Right lobe of liver (tissue), 6 donors: ENCODE measurements at regions not wholly inside any gene's neighbourhood (a gene's known extent, or its start where the extent isn't known, plus 50 kb on each side); places are given as distances from the start of the nearest gene placed in this dataset.

Experiments
- ATAC-seq, 4 donors: fragments of 200-7000 bp; cut with Tn5 transposase; one replicate each; pipeline ENCODE4 v1.9.1; 2020; ENCODE audit warnings: mild to moderate bottlenecking in 4 of 4, moderate library complexity in 4 of 4
- DNase-seq, 3 donors: peaks; one replicate each; pipeline ENCODE4 v3.0.0-alpha.2; 2020
- H3K27ac ChIP-seq, 3 donors: fragments of 200-600 bp; one replicate each; pipeline ENCODE4 v1.8.0; 2022
- H3K27me3 ChIP-seq, 2 donors: fragments of 200-600 bp; one replicate each; pipeline ENCODE4 v1.8.0; 2022
- H3K36me3 ChIP-seq, 4 donors: fragments of 200-600 bp; sonication (generic) in 1 of 4; one replicate each; pipeline versions ENCODE4 v1.5.1 to v1.8.0; 2017 to 2022; ENCODE audit warnings: control low read depth in 1 of 4
- H3K4me1 ChIP-seq, 4 donors: fragments of 200-600 bp; sonication (generic) in 1 of 4; one replicate each; pipeline versions ENCODE4 v1.5.1 to v1.8.0; 2017 to 2022; ENCODE audit warnings: control low read depth in 1 of 4
- H3K4me3 ChIP-seq, 3 donors: fragments of 200-600 bp; one replicate each; pipeline ENCODE4 v1.8.0; 2022
- H3K9me3 ChIP-seq, 4 donors: fragments of 200-600 bp; sonication (generic) in 1 of 4; one replicate each; pipeline versions ENCODE4 v1.5.1 to v1.8.0; 2017 to 2022; ENCODE audit warnings: control low read depth in 1 of 4
- CTCF ChIP-seq, 4 donors: fragments of 200-600 bp in 3 of 4; fragments of 450-650 bp in 1 of 4; IDR thresholded peaks; one replicate each; pipeline versions ENCODE4 v1.5.1 to v1.8.0; 2016 to 2022; ENCODE audit warnings: antibody characterized with exemption in 4 of 4, mild to moderate bottlenecking in 2 of 4
- POLR2A ChIP-seq: fragments of 450-650 bp; IDR thresholded peaks from one replicate; pipeline ENCODE4 v1.6.1; 2017; ENCODE audit warnings: antibody characterized with exemption, mild to moderate bottlenecking
- WGBS: methylation state at CpG from one replicate; pipeline ENCODE4 v1.1.6; 2018; ENCODE audit warnings: low coverage, low lambda C conversion rate; ENCODE audit not compliant: insufficient coverage; ENCODE audit errors: missing lambda C conversion rate; 5-methylcytosine and 5-hydroxymethylcytosine counted together
- intact Hi-C, 2 donors: fragments of 100-400 bp; cut with DNase I; formaldehyde crosslinking; loops; one replicate each; pipeline versions ENCODE4 v1.11.2 to v1.14.1; 2022
- donor health status: DM: no; HTN: yes; CAD: no.
- donor health status: DM: no; HTN: no; CAD: no.
- donor health status: DM: no; HTN: no; CAD: no.
- donor health status: DM: no; HTN: yes; CAD: no.
- donor health status: DM: no; HTN: yes; CAD: no.

GRCh38 chr9:91065231-91066041 lies 263.8 kb downstream of the SYK start:
- ATAC-seq (no peak), DNase-seq (no peak)
- 92% methylated on average over 3 of the region's 5 CpGs for WGBS
- H3K36me3 ChIP-seq, result no peaks in the 10 kb centered on the region
- TF ChIP-seq CTCF (IDR thresholded peaks at IDR 0.05) (no peak), POLR2A (no peak)
- no peak overlapping the region for H3K4me3 ChIP-seq
- H3K27me3 ChIP-seq, result no peaks in the 10 kb centered on the region
- no peak overlapping the region for H3K27ac ChIP-seq
- no peaks in the 10 kb centered on the region for H3K9me3 ChIP-seq
- peaks cover 0 to 22% (median 7%) of the 10 kb centered on the region in 4 donors for H3K4me1 ChIP-seq
- intact Hi-C loops, result no loop called here

- WGBS, result 85% methylated on average over 6 of the region's 7 CpGs
- intact Hi-C loops, result no loop called here
- Histone ChIP-seq H3K4me1 (peaks cover 0 to 17% (median 5%) of the 10 kb centered on the region in 4 donors), H3K9me3 (no peaks in the 10 kb centered on the region), H3K27ac (no peak overlapping the region), H3K36me3 (no peaks in the 10 kb centered on the region), H3K27me3 (no peaks in the 10 kb centered on the region), H3K4me3 (no peak overlapping the region)
- TF ChIP-seq POLR2A (no peak), CTCF (IDR thresholded peaks at IDR 0.05) (no peak)
- no peak for ATAC-seq
- no peak for DNase-seq
These were observed 264.4 kb downstream of the SYK start for GRCh38 chr9:91066042-91066415.

- no peaks in the 10 kb centered on the region for H3K27me3 ChIP-seq
- 89% methylated on average over 3 of the region's 4 CpGs for WGBS
- ATAC-seq (no peak), DNase-seq (no peak)
- H3K9me3 ChIP-seq, result no peaks in the 10 kb centered on the region
- H3K4me3 ChIP-seq, result no peak overlapping the region
- peaks cover 0 to 13% (median under 1%) of the 10 kb centered on the region in 4 donors for H3K4me1 ChIP-seq
- no peak for TF ChIP-seq CTCF (IDR thresholded peaks at IDR 0.05)
- no peak for TF ChIP-seq POLR2A
- H3K27ac ChIP-seq, result no peak overlapping the region
- H3K36me3 ChIP-seq, result no peaks in the 10 kb centered on the region
- intact Hi-C loops, result no loop called here
These were observed 265.2 kb downstream of the SYK start for GRCh38 chr9:91066856-91067255.

- intact Hi-C loops, result no loop called here
- Histone ChIP-seq H3K27ac (no peak overlapping the region), H3K4me3 (no peak overlapping the region), H3K27me3 (no peaks in the 10 kb centered on the region), H3K4me1 (peaks cover 0 to 13% (median 2%) of the 10 kb centered on the region in 4 donors), H3K36me3 (no peaks in the 10 kb centered on the region), H3K9me3 (no peaks in the 10 kb centered on the region)
- no peak for DNase-seq
- WGBS, result 69% methylated on average over 4 of the region's 4 CpGs
- no peak for TF ChIP-seq CTCF (IDR thresholded peaks at IDR 0.05)
- TF ChIP-seq POLR2A, result no peak
- no peak for ATAC-seq
These were observed 265.8 kb downstream of the SYK start for GRCh38 chr9:91067306-91067860.
